ENCODE measurements at regions not wholly inside any gene's neighbourhood (a gene's known extent, or its start where the extent isn't known, plus 50 kb on each side); places are given as distances from the start of the nearest gene placed in this dataset.

DNA sequence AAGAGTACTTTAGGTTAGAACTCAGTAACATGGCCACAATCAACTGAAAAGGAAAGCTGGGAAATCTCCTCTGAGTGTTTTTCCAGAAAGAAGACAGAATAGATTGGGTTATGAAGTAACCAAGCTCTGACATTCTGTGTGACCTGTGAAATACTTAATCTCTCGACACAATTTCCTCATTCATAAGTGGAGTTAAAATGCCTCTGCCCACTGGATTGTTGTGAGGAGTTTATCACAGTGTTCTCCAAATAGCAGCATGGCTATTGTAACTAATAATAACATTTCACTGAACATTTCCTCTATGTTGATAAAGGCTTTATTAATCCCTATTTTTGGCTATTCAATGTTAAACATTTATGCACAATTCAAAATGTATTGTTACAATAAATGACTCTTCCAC is 311.0 kb downstream of the GABRB2 start:
- TF ChIP-seq, protein P1, sequence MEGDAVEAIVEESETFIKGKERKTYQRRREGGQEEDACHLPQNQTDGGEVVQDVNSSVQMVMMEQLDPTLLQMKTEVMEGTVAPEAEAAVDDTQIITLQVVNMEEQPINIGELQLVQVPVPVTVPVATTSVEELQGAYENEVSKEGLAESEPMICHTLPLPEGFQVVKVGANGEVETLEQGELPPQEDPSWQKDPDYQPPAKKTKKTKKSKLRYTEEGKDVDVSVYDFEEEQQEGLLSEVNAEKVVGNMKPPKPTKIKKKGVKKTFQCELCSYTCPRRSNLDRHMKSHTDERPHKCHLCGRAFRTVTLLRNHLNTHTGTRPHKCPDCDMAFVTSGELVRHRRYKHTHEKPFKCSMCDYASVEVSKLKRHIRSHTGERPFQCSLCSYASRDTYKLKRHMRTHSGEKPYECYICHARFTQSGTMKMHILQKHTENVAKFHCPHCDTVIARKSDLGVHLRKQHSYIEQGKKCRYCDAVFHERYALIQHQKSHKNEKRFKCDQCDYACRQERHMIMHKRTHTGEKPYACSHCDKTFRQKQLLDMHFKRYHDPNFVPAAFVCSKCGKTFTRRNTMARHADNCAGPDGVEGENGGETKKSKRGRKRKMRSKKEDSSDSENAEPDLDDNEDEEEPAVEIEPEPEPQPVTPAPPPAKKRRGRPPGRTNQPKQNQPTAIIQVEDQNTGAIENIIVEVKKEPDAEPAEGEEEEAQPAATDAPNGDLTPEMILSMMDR (conservative IDR thresholded peaks at IDR 0.05; ENCODE audit: low read depth, low read length), result no peak
- DNase-seq (ENCODE audit: low read depth), result no peak
- no peak overlapping the region for H3K4me3 ChIP-seq (ENCODE audit: low read depth, low read length)

DNA sequence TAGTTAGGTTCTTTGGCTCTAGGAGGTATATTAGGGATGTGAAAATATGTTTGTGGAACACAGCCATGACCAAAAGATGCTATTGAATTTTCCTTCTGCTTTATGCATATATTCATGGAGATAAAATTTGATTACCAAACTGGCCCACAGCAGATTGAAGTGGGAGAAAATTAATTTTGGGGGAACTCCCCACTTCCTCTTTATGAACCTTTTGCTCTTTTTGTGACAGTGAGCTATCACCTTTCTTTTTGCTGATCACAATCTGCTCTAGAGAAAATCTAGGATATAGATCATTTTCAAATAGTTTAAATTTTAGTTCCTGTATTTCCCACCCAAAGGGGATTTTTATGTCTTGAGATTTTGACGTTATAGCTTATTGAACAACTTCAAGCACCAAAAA is 313.0 kb downstream of the GABRB2 start:
- no peak for DNase-seq (ENCODE audit: low read depth)
- no peak overlapping the region for H3K4me3 ChIP-seq (ENCODE audit: low read depth, low read length)
- TF ChIP-seq, protein P1 (conservative IDR thresholded peaks at IDR 0.05; ENCODE audit: low read depth, low read length), result no peak

DNA sequence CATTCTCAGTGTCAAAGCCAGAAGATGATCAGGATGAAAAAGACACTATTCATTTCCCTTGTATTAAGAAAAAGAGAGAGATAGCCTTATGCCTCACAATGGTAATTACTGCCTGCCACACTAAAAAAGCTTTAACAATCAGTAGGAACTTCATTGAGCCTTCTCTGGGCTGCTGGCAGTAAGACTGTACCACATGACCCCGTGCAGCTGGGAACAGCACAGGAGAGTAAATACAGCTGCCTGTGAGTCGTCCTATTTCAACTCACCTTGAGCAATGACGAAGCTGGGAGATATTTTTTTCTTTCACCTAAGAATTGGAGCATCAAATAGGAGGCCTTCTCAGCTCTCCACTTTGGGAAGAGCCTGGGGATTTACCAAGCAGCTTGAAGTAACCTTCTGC is 316.3 kb downstream of the GABRB2 start:
- no peak for DNase-seq (ENCODE audit: low read depth)
- TF ChIP-seq, protein P1 (conservative IDR thresholded peaks at IDR 0.05; ENCODE audit: low read depth, low read length), result no peak
- H3K4me3 ChIP-seq (ENCODE audit: low read depth, low read length), result no peak overlapping the region

DNA sequence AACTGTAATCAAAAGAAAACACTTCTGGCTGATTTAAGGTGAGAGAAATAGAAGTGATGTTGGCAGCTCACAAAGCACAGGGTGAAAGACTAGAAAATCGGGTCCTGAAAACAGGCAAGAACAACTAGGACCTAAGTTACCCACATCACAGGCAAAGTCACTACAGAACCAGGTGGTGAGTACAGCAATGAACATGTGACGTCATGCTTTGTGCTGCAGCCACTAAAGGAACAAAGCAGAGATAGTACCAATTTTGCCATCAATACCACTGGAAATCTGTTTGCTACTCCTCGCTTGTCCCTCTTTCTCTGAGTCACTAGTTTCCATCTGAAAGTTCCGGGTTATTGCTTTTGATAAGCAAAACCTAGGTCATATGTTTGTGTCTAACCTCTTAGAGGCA is 326.7 kb downstream of the GABRB2 start:
- TF ChIP-seq, protein P1 (conservative IDR thresholded peaks at IDR 0.05; ENCODE audit: low read depth, low read length), result no peak
- no peak overlapping the region for H3K4me3 ChIP-seq (ENCODE audit: low read depth, low read length)
- no peak for DNase-seq (ENCODE audit: low read depth)

DNA sequence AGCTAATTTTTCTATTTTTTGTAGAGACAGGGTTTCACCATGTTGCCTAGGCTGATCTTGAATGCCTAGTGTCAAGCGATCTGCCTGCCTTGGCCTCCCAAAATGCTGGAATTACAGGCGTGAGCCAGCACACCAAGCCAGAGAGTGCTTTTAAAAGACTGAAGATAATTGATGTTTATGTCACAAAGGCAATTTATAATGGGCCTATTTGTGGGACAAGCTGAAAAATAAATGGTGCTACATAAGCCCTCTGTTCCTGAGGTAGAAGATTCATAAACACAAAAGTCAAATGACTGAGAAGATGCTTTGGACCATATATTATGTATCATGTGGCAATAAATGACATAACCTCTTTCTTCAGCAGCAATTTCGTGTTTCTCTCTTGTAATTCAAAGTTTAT is 329.6 kb downstream of the GABRB2 start:
- no peak for DNase-seq (ENCODE audit: low read depth)
- TF ChIP-seq, protein P1 (conservative IDR thresholded peaks at IDR 0.05; ENCODE audit: low read depth, low read length), result no peak
- no peak overlapping the region for H3K4me3 ChIP-seq (ENCODE audit: low read depth, low read length)

DNA sequence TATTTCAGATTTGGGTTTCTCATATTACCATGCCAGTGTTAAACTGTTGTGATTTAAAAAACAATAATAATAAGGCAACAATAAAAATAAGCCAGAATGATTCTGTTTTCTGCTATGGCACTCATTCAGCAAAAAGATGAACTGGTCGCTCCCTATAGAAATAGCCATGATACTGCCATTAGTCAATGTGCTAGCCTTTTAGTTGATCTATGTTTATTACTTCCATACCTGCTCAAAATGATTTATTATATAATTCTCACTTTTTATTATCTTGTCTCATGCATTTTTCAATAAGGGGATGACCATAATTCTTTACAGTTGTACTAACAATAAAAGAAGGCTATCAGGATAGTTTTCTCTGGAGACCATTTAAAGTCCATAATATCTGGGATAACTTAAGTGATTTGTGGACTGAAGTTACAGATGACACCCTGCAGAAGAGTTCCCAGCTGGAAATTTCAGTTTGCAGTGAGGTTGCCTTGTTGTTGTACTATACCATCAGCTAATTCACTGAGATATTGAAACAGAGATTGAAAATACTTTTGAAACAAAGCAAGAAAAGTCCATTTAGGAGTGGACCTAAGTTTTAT is 334.3 kb downstream of the GABRB2 start:
- H3K4me3 ChIP-seq (ENCODE audit: low read depth, low read length), result no peak overlapping the region
- no peak for DNase-seq (ENCODE audit: low read depth)
- TF ChIP-seq, protein P1 (conservative IDR thresholded peaks at IDR 0.05; ENCODE audit: low read depth, low read length), result no peak

DNA sequence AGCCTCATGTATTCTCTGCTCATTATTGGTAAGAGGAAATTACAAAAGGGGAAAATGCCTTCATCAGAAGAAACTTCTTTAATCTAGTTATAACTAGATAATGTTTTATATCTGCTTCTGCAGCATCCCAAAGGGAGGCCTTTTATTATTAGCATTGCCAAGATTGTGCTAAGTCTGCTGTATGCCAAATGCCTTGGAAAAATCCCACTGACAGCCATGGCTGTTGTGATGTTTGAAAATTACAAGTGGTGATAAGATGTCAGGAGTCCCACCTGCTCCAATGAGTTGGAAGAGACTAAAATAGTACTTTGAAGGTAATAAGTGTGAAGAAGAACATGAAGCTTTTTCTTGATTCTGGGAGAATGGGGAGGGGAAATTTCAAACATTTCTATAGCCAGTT is 345.0 kb downstream of the GABRB2 start:
- TF ChIP-seq, protein P1 (conservative IDR thresholded peaks at IDR 0.05; ENCODE audit: low read depth, low read length), result no peak
- no peak overlapping the region for H3K4me3 ChIP-seq (ENCODE audit: low read depth, low read length)
- no peak for DNase-seq (ENCODE audit: low read depth)

All from choroid plexus epithelial cell (primary cell).